ENCODE measurements at regions not wholly inside any gene's neighbourhood (a gene's known extent, or its start where the extent isn't known, plus 50 kb on each side); places are given as distances from the start of the nearest gene placed in this dataset.

DNA sequence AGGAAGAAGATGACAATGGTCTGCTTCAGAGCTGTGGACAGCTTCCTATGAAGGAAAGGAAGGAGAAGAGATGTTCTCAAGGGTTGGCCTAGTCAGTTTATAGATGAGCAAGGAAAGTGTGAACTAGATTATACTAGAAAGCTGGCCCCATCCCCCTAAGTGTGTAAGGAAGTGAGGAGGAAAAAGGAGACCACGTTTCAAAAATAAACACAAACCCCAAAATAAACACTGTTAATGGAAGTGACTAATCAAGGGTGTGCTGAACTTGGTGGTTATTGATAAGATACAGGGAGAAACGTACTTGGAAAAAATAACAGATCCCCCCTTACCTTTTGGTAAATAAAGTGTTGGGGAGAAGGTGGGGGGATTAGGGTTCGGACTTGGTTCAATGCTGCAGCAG is 267.1 kb downstream of the SOX9 start:
- Histone ChIP-seq H3K9me2 (replicated peaks; ENCODE audit: insufficient read depth) (no peaks in the 10 kb centered on the region), H3K9me3 (ENCODE audit: low read depth) (no peaks in the 10 kb centered on the region), H3K27ac (no peak overlapping the region), H3K4me1 (ENCODE audit: insufficient read depth) (peaks cover 14% of the 10 kb centered on the region), H3K4me2 (no peak overlapping the region), H3K79me2 (no peaks in the 10 kb centered on the region), H4K20me1 (ENCODE audit: insufficient read depth, poor library complexity, severe bottlenecking) (no peaks in the 10 kb centered on the region), H3K4me3 (no peak overlapping the region), H3K27me3 (no peaks in the 10 kb centered on the region), H3K36me3 (replicated peaks; ENCODE audit: insufficient read depth, low read depth) (no peaks in the 10 kb centered on the region), H2AFZ (no peak overlapping the region)
- no peak for DNase-seq (ENCODE audit: low spot score)
- TF ChIP-seq EZH2 (IDR thresholded peaks at IDR 0.05; ENCODE audit: borderline replicate concordance), result no peak
- TF ChIP-seq, protein P1, sequence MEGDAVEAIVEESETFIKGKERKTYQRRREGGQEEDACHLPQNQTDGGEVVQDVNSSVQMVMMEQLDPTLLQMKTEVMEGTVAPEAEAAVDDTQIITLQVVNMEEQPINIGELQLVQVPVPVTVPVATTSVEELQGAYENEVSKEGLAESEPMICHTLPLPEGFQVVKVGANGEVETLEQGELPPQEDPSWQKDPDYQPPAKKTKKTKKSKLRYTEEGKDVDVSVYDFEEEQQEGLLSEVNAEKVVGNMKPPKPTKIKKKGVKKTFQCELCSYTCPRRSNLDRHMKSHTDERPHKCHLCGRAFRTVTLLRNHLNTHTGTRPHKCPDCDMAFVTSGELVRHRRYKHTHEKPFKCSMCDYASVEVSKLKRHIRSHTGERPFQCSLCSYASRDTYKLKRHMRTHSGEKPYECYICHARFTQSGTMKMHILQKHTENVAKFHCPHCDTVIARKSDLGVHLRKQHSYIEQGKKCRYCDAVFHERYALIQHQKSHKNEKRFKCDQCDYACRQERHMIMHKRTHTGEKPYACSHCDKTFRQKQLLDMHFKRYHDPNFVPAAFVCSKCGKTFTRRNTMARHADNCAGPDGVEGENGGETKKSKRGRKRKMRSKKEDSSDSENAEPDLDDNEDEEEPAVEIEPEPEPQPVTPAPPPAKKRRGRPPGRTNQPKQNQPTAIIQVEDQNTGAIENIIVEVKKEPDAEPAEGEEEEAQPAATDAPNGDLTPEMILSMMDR (IDR thresholded peaks at IDR 0.05; ENCODE audit: poor library complexity), result no peak
- TF ChIP-seq EZH2phosphoT487 (IDR thresholded peaks at IDR 0.05; ENCODE audit: low read depth, severe bottlenecking, unreplicated experiment), result no peak
- 50% methylated on average over 3 of the region's 3 CpGs for WGBS (ENCODE audit: low lambda C conversion rate, missing lambda C conversion rate)

DNA sequence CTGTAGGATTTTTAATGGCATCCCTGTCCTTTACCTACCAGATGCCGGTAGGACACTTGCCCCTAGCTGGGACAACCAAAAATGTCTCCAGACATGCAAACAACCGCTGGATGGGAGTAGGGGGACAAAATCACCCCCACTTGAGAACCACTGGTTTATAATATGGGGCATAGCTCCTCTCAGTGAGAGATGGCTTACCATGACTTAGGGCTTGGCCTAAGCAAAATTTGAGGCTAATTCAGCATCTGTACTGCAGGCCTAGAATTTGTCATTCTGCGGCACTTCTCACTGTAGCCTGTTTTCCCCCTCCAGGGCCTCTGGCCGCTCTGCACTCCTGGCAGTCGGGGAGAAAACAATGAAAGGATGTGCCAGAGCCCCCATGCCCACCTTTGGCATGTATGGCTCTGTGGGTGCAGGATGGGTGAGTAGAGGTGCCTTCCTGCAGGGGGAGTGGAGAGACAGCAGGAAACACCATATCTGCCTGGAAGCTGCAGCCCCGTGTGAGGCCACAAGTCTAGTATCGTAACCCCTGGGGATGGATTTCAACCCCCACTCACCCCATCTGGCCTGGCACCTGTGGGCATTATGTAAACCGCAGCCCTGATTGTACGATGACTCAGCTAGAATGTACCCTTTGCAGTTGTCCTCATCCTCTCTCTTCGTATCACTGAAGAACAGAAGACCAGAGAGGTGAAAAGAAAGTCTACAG is 268.1 kb downstream of the SOX9 start:
- H3K4me1 ChIP-seq (ENCODE audit: insufficient read depth), result peaks cover 14% of the 10 kb centered on the region
- no peaks in the 10 kb centered on the region for H3K9me3 ChIP-seq (ENCODE audit: low read depth)
- no peak overlapping the region for H3K27ac ChIP-seq
- H3K4me3 ChIP-seq, result no peak overlapping the region
- 87% methylated on average over 10 of the region's 10 CpGs for WGBS (ENCODE audit: low lambda C conversion rate, missing lambda C conversion rate)
- H2AFZ ChIP-seq, result no peak overlapping the region
- no peaks in the 10 kb centered on the region for H3K27me3 ChIP-seq
- TF ChIP-seq, protein P1 (IDR thresholded peaks at IDR 0.05; ENCODE audit: poor library complexity), result no peak
- TF ChIP-seq EZH2 (IDR thresholded peaks at IDR 0.05; ENCODE audit: borderline replicate concordance), result no peak
- no peak for TF ChIP-seq EZH2phosphoT487 (IDR thresholded peaks at IDR 0.05; ENCODE audit: low read depth, severe bottlenecking, unreplicated experiment)
- no peak overlapping the region for H3K4me2 ChIP-seq
- no peaks in the 10 kb centered on the region for H3K36me3 ChIP-seq (replicated peaks; ENCODE audit: insufficient read depth, low read depth)
- no peaks in the 10 kb centered on the region for H3K79me2 ChIP-seq
- no peaks in the 10 kb centered on the region for H3K9me2 ChIP-seq (replicated peaks; ENCODE audit: insufficient read depth)
- no peak for DNase-seq (ENCODE audit: low spot score)
- no peaks in the 10 kb centered on the region for H4K20me1 ChIP-seq (ENCODE audit: insufficient read depth, poor library complexity, severe bottlenecking)

DNA sequence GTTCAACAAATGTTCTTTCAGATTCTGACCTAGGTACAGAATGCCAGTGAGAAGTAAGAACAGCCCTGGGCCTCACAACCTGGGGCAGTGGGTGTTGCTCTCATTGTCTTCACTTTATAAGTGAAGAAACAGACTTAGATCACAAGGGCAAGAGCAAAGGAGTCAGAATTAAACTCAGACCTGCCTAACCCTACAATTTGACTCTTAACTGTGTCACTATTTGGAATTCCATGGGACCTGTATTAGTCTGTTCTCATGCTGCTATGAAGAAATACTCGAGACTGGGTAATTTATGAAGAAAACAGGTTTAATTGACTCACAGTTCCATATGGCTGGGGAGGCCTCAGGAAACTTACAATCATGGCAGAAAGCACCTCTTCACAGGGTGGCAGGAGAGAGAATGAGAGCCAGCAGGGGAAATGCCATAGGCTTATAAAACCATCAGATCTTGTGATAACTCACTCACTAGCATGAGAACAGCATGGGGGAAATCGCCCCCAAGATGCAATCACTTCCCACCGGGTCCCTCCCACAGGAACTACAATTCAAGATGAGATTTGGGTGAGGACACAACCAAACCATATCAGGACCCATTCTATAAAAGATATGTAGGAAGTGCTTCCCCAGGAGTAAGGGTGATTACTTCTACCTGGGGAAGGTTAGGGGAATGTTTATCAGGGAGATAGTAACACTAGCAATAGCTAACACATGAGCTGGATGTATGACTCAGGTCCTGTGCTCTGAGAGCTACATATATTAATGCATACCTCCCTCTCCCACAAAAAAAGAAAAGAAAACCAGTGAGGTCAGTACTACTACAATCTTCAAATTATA is 270.1 kb downstream of the SOX9 start:
- Histone ChIP-seq H3K4me3 (no peak overlapping the region), H3K27ac (peak overlapping the region; percentile 73), H3K9me3 (ENCODE audit: low read depth) (no peaks in the 10 kb centered on the region), H2AFZ (no peak overlapping the region), H3K79me2 (no peaks in the 10 kb centered on the region), H3K36me3 (replicated peaks; ENCODE audit: insufficient read depth, low read depth) (no peaks in the 10 kb centered on the region), H3K27me3 (no peaks in the 10 kb centered on the region), H3K4me2 (no peak overlapping the region), H3K9me2 (replicated peaks; ENCODE audit: insufficient read depth) (no peaks in the 10 kb centered on the region), H4K20me1 (ENCODE audit: insufficient read depth, poor library complexity, severe bottlenecking) (no peaks in the 10 kb centered on the region), H3K4me1 (ENCODE audit: insufficient read depth) (peaks cover 17% of the 10 kb centered on the region)
- TF ChIP-seq EZH2 (IDR thresholded peaks at IDR 0.05; ENCODE audit: borderline replicate concordance) (no peak), EZH2phosphoT487 (IDR thresholded peaks at IDR 0.05; ENCODE audit: low read depth, severe bottlenecking, unreplicated experiment) (no peak)
- TF ChIP-seq, protein P1 (IDR thresholded peaks at IDR 0.05; ENCODE audit: poor library complexity), result no peak
- WGBS (ENCODE audit: low lambda C conversion rate, missing lambda C conversion rate), result 81% methylated on average over 3 of the region's 3 CpGs
- DNase-seq (ENCODE audit: low spot score), result no peak
